Transverse colon (tissue), 4 donors: ENCODE measurements at regions not wholly inside any gene's neighbourhood (a gene's known extent, or its start where the extent isn't known, plus 50 kb on each side); places are given as distances from the start of the nearest gene placed in this dataset.

Experiments used
- DNase-seq: peaks from one replicate; pipeline ENCODE4 v3.0.0-alpha.2; 2019
- H3K27ac ChIP-seq, 4 donors: fragments of 200-600 bp; sonication (generic); 2 replicates each; pipeline ENCODE4 v1.5.1; 2016 to 2018; ENCODE audit warnings: inconsistent platforms in 4 of 4
- H3K27me3 ChIP-seq: fragments of 200-600 bp; sonication (generic); 2 replicates; pipeline ENCODE4 v1.5.1; 2017; ENCODE audit warnings: inconsistent platforms
- H3K36me3 ChIP-seq, 4 donors: fragments of 200-600 bp; sonication (generic); 2 replicates each; pipeline ENCODE4 v1.5.1; 2017 to 2019; ENCODE audit warnings: inconsistent platforms in 4 of 4
- H3K4me1 ChIP-seq, 4 donors: fragments of 200-600 bp; sonication (generic); 2 replicates each; pipeline ENCODE4 v1.5.1; 2017 to 2020; ENCODE audit warnings: inconsistent platforms in 4 of 4
- H3K4me3 ChIP-seq, 4 donors: fragments of 200-600 bp; sonication (generic); 1 replicate in 1 of 4; 2 replicates in 3 of 4; pipeline versions ENCODE4 v1.5.1 to v1.6.1; 2017 to 2019; ENCODE audit warnings: inconsistent platforms in 4 of 4
- H3K9me3 ChIP-seq, 2 donors: fragments of 200-600 bp; sonication (generic); 2 replicates each; pipeline ENCODE4 v1.5.1; 2017 to 2019; ENCODE audit warnings: inconsistent platforms in 2 of 2
- EP300 ChIP-seq: sonication (generic); formaldehyde crosslinking; IDR thresholded peaks from one replicate; pipeline ENCODE4 v1.6.1; 2017; ENCODE audit warnings: antibody characterized with exemption, low read depth
- POLR2A ChIP-seq: fragments of 450-650 bp; IDR thresholded peaks from one replicate; pipeline ENCODE4 v1.6.1; 2016; ENCODE audit warnings: antibody characterized with exemption, mild to moderate bottlenecking, moderate library complexity
- POLR2AphosphoS5 ChIP-seq, 3 donors: sonication (generic); formaldehyde crosslinking; IDR thresholded peaks; one replicate each; pipeline ENCODE4 v1.6.1; 2016; ENCODE audit warnings: antibody characterized with exemption in 3 of 3
- whole genome bisulfite sequencing, 2 donors: methylation state at CpG; one replicate each; pipeline ENCODE4 v1.1.5; 2018; ENCODE audit warnings: low coverage in 1 of 2; 5-methylcytosine and 5-hydroxymethylcytosine counted together
- in situ Hi-C, 4 donors: fragments of 200-750 bp; cut with MboI; loops; one replicate each; pipeline versions ENCODE4 v1.15.0 to v1.15.1; 2017; ENCODE audit warnings: low sequenced_read_pairs in 3 of 4, low pct_ligation_motif_present in 1 of 4, low pct_unique_long_range_greater_than_20kb in 1 of 4
- intact Hi-C: fragments of 100-400 bp; cut with DNase I; formaldehyde crosslinking; loops from one replicate; pipeline ENCODE4 v1.15.1; 2023; ENCODE audit warnings: low total_unique reads
- TF ChIP-seq, protein P1 (sequence below), 5 experiments: fragments of 200-600 bp in 3 of 5; fragments of 450-650 bp in 2 of 5; sonication (generic) in 3 of 5; IDR thresholded peaks; 1 replicate in 2 of 5; 2 replicates in 3 of 5; pipeline ENCODE4 v1.5.1; 2016 to 2017; ENCODE audit warnings: antibody characterized with exemption in 5 of 5, inconsistent platforms in 3 of 5, mild to moderate bottlenecking in 2 of 5, moderate library complexity in 1 of 5

DNA sequence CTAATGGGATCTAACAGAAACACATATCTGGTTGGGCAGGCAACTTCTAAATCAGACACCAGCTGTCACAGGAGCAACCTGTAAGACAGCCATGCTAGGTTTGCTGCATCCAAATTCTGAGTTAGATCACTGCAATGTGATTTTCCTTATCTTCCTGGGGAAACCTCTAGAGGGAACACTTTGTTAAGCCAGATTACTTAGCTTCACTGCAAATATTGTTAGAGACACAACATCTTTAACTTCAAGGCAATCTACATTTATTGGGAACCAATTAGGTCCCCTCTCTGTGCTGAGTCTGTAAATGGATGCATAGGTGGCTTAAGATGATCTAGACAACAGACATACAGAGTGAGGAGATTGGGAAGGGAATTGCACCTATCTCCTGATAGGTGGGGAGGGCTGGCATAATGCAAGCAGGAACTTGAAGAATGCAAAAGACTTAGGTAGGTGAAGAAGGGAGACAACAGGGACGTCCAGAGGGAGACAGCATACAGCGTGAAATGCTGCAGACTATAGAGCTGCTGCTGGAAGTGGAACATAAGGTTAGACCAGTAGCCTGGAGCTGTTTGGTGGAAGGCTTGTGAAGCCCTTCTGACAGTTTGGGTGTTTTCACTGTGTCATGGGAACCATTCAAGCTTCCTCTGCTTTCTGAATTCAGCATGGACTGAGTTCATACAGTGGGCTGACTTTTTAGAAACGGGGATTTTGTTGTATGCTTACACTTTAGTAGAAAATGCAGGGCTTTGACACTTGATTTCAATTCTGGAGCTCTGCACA lies 109.8 kb upstream of the ELMO1 start:
- Histone ChIP-seq H3K36me3 (no peaks in the 10 kb centered on the region), H3K4me3 (no peak overlapping the region), H3K27ac (no peak overlapping the region), H3K4me1 (no peaks in the 10 kb centered on the region), H3K9me3 (no peaks in the 10 kb centered on the region), H3K27me3 (no peaks in the 10 kb centered on the region)
- intact Hi-C loops (no loop called here), in situ Hi-C loops (no loop called here)
- 62 to 64% methylated on average over 3 of the region's 3 CpGs for WGBS, 2 donors
- TF ChIP-seq, protein P1, sequence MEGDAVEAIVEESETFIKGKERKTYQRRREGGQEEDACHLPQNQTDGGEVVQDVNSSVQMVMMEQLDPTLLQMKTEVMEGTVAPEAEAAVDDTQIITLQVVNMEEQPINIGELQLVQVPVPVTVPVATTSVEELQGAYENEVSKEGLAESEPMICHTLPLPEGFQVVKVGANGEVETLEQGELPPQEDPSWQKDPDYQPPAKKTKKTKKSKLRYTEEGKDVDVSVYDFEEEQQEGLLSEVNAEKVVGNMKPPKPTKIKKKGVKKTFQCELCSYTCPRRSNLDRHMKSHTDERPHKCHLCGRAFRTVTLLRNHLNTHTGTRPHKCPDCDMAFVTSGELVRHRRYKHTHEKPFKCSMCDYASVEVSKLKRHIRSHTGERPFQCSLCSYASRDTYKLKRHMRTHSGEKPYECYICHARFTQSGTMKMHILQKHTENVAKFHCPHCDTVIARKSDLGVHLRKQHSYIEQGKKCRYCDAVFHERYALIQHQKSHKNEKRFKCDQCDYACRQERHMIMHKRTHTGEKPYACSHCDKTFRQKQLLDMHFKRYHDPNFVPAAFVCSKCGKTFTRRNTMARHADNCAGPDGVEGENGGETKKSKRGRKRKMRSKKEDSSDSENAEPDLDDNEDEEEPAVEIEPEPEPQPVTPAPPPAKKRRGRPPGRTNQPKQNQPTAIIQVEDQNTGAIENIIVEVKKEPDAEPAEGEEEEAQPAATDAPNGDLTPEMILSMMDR (IDR thresholded peaks at IDR 0.05) = no peak
- DNase-seq = no peak

DNA sequence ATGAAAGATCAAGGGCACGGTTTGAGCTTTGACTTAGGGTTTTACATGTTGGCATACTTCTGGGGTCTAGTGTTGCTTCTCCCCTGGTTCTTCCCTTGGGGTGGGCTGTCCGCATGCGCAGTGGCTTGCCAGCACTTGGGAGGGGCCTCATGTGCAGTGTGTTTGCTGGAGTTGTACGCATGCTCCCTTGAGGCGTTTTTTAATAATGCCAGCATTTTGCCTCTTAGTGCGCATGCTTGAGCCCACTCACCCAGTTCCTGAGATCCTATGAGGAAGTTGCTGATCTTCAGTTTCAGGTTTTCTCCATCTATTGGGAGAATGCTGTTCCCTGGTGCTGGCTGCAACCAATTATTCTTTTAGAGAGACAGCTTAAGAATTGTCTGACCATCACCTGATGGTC lies 113.4 kb upstream of the GPR141 start:
- no peaks in the 10 kb centered on the region for H3K9me3 ChIP-seq
- H3K27me3 ChIP-seq = no peaks in the 10 kb centered on the region
- no peak for TF ChIP-seq POLR2AphosphoS5 (IDR thresholded peaks at IDR 0.05)
- no peak for TF ChIP-seq POLR2A
- TF ChIP-seq, protein P1 (IDR thresholded peaks at IDR 0.05) = no peak
- TF ChIP-seq EP300 = no peak
- in situ Hi-C loops = no loop called here
- no peaks in the 10 kb centered on the region for H3K4me1 ChIP-seq
- DNase-seq = no peak
- H3K36me3 ChIP-seq = no peaks in the 10 kb centered on the region
- intact Hi-C loops = no loop called here
- H3K27ac ChIP-seq = no peak overlapping the region
- 97 to 100% methylated on average over 1 to 6 of the region's 6 CpGs for WGBS, 2 donors
- no peak overlapping the region for H3K4me3 ChIP-seq

DNA sequence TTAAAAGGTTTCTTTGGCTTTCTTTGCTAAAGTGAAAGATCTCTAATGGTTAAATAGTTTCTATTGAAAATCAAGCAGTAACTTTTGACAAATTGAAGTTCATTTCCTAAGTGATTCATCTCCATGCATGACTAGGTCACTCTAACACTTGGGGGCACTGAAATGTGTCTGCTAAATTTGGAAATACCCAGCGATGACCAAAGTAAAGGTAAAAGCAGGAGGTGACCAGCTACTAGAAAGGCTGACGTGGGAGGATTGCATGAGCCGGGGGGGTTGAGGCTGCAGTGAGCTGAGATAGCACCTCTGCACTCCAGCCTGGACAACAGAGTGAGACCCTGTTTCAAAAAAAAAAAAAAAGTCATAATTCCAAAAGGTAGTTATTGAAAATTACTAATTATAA lies 111.8 kb upstream of the GPR141 start:
- WGBS, 2 donors = 78 to 86% methylated on average over 3 of the region's 3 CpGs
- intact Hi-C loops (no loop called here), in situ Hi-C loops (no loop called here)
- TF ChIP-seq, protein P1 (IDR thresholded peaks at IDR 0.05) = no peak
- TF ChIP-seq POLR2AphosphoS5 (IDR thresholded peaks at IDR 0.05) (no peak), POLR2A (no peak), EP300 (no peak)
- H3K9me3 ChIP-seq = no peaks in the 10 kb centered on the region
- no peak overlapping the region for H3K4me3 ChIP-seq
- no peak for DNase-seq
- H3K27ac ChIP-seq = no peak overlapping the region
- no peaks in the 10 kb centered on the region for H3K27me3 ChIP-seq
- H3K4me1 ChIP-seq = no peaks in the 10 kb centered on the region
- H3K36me3 ChIP-seq = no peaks in the 10 kb centered on the region

DNA sequence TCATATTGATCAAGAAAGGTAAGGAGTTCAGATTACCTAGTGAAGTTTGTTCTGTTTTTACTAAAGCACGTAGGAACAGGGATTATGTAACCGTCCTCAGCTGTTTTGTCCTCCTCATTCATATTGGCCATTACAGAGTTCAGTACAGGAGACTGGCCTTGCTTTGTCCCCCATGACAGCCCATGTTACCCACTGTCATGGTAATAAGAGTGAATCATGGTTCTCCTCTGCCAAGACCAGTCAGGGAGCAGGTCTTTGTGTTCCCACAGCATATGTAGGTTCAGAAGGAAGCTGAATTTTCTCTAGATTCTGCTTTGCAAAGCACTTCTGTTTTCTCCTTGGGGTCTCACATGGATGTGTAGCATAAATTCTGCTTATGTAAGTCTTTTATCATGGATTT lies 106.2 kb upstream of the GPR141 start:
- TF ChIP-seq EP300 = no peak
- TF ChIP-seq, protein P1 (IDR thresholded peaks at IDR 0.05) = no peak
- TF ChIP-seq POLR2A = no peak
- no peak for TF ChIP-seq POLR2AphosphoS5 (IDR thresholded peaks at IDR 0.05)
- H3K9me3 ChIP-seq = no peaks in the 10 kb centered on the region
- intact Hi-C loops = no loop called here
- in situ Hi-C loops = no loop called here
- no peaks in the 10 kb centered on the region for H3K36me3 ChIP-seq
- no peak overlapping the region for H3K27ac ChIP-seq
- no peaks in the 10 kb centered on the region for H3K4me1 ChIP-seq
- no peak overlapping the region for H3K4me3 ChIP-seq
- WGBS, 2 donors = 50 to 63% methylated on average over 2 of the region's 2 CpGs
- no peak for DNase-seq
- H3K27me3 ChIP-seq = no peaks in the 10 kb centered on the region
